ENCODE measurements at regions not wholly inside any gene's neighbourhood (a gene's known extent, or its start where the extent isn't known, plus 50 kb on each side); places are given as distances from the start of the nearest gene placed in this dataset.

DNA sequence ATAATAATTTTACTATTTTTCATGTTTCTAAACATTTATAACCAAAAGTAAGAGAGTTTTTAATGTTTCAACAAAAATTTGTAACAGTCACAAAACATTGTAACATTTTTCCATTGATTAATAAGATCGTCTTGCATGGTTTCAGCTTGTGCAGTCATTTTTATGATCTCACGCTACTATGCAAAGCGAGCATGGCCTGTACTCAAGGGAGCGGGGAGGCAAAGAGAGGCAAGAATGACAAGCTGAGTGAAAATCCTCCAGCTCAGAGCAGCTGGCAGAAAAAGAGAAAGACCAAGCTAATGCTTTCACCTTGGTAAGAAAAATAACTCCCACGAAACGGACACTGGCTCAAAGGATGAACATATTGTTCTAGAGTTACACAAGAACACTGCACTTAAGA, 90.0 kb upstream of the SV2C start:
- no peak for TF ChIP-seq ZNF266 (tag by site-specific recombination; IDR thresholded peaks at IDR 0.05; ENCODE audit: low read depth)
- no peak for TF ChIP-seq ZNF777 (tag by site-specific recombination; IDR thresholded peaks at IDR 0.05; ENCODE audit: borderline replicate concordance)
- TF ChIP-seq, protein P1, sequence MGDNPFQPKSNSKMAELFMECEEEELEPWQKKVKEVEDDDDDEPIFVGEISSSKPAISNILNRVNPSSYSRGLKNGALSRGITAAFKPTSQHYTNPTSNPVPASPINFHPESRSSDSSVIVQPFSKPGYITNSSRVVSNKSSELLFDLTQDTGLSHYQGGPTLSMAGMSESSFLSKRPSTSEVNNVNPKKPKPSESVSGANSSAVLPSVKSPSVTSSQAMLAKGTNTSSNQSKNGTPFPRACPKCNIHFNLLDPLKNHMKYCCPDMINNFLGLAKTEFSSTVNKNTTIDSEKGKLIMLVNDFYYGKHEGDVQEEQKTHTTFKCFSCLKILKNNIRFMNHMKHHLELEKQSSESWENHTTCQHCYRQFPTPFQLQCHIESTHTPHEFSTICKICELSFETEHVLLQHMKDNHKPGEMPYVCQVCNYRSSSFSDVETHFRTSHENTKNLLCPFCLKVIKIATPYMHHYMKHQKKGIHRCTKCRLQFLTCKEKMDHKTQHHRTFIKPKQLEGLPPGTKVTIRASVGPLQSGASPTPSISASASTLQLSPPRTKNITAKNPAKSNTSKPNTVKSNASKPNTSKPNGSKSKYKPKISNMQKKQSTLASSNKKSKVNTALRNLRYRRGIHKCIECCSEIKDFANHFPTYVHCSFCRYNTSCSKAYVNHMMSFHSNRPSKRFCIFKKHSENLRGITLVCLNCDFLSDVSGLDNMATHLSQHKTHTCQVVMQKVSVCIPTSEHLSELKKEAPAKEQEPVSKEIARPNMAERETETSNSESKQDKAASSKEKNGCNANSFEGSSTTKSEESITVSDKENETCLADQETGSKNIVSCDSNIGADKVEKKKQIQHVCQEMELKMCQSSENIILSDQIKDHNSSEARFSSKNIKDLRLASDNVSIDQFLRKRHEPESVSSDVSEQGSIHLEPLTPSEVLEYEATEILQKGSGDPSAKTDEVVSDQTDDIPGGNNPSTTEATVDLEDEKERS (tag by site-specific recombination; IDR thresholded peaks at IDR 0.05) = no peak
- TF ChIP-seq ZNF704 (tag by site-specific recombination; IDR thresholded peaks at IDR 0.05) = no peak
- TF ChIP-seq ZNF157 (tag by site-specific recombination; IDR thresholded peaks at IDR 0.05) = no peak
- TF ChIP-seq SP2 (tag by site-specific recombination; IDR thresholded peaks at IDR 0.05) = no peak
- TF ChIP-seq ZNF274 (IDR thresholded peaks at IDR 0.05; ENCODE audit: low read length) = no peak
- no peak for TF ChIP-seq ZNF274 (tag by site-specific recombination; IDR thresholded peaks at IDR 0.05; ENCODE audit: borderline replicate concordance)
- TF ChIP-seq ZNF518A (tag by site-specific recombination; conservative IDR thresholded peaks at IDR 0.05; ENCODE audit: low read depth) = no peak
- no peak for TF ChIP-seq ELK4 (IDR thresholded peaks at IDR 0.05; ENCODE audit: borderline replicate concordance, low read depth, low read length)
- TF ChIP-seq ZNF48 (tag by site-specific recombination; IDR thresholded peaks at IDR 0.05) = no peak
- TF ChIP-seq ZSCAN23 (tag by site-specific recombination; IDR thresholded peaks at IDR 0.05) = no peak
- no peak for TF ChIP-seq ZBTB44 (tag by site-specific recombination; IDR thresholded peaks at IDR 0.05)
- TF ChIP-seq ZBTB7A (tag by site-specific recombination; IDR thresholded peaks at IDR 0.05; ENCODE audit: low read depth) = no peak
- TF ChIP-seq ZBTB49 (tag by site-specific recombination; IDR thresholded peaks at IDR 0.05; ENCODE audit: low read depth) = no peak
- Histone ChIP-seq H3K4me3 (ENCODE audit: low read depth, low read length) (no peak overlapping the region), H3K36me3 (ENCODE audit: control insufficient read depth in 2 of 2, insufficient read depth in 1 of 2, low read length in 2 of 2) (no peaks in the 10 kb centered on the region), H3K4me1 (ENCODE audit: control insufficient read depth, insufficient read depth, low read length) (no peaks in the 10 kb centered on the region), H3K9me3 (ENCODE audit: control insufficient read depth, insufficient read depth, low read depth, low read length) (no peaks in the 10 kb centered on the region), H3K27ac (ENCODE audit: extremely low read depth, low read depth, low read length) (no peak overlapping the region)
- ChIA-PET POLR2A (no interaction called here), CTCF (no interaction called here)
